ENCODE measurements at regions not wholly inside any gene's neighbourhood (a gene's known extent, or its start where the extent isn't known, plus 50 kb on each side); places are given as distances from the start of the nearest gene placed in this dataset.

- TF ChIP-seq CTCF (conservative IDR thresholded peaks at IDR 0.05) (no peak), ZFX (IDR thresholded peaks at IDR 0.05) (no peak)
Measured at GRCh38 chr7:69419934-69420333, 178.3 kb upstream of the AUTS2 start.

All from C4-2B (cell line).